OCI-LY7 (cell line): ENCODE measurements at regions not wholly inside any gene's neighbourhood (a gene's known extent, or its start where the extent isn't known, plus 50 kb on each side); places are given as distances from the start of the nearest gene placed in this dataset.

Experiments
- BruUV-seq: library from RNA; stranded (reverse); fragments of 400-500 nt; replicated peaks from 2 replicates; lab custom pipeline; 2021; lab: Mats Ljungman, UMichigan
- CTCF ChIA-PET: fragments of 300-600 bp; sonication (Branson Sonifier 250); formaldehyde crosslinking; loops from one replicate; lab custom pipeline; 2022; ENCODE audit warnings: antibody characterized with exemption; ENCODE audit not compliant: unreplicated experiment; lab: Charles Lee
- POLR2A ChIA-PET: fragments of 300-600 bp; sonication (Branson Sonifier 250); formaldehyde crosslinking; loops from one replicate; lab custom pipeline; 2022; ENCODE audit warnings: antibody characterized with exemption; lab: Charles Lee
- DNase-seq: peaks from one replicate; pipeline ENCODE4 v3.0.0-alpha.2; 2015; ENCODE audit warnings: low spot score
- H2AFZ ChIP-seq: fragments of 200-600 bp; sonication (generic), shearing (Covaris generic); 2 replicates; pipeline ENCODE4 v1.6.1; 2014; ENCODE audit warnings: mild to moderate bottlenecking, antibody characterized with exemption, low read length, moderate library complexity
- H3K27ac ChIP-seq: fragments of 200-600 bp; sonication (generic); 2 replicates; pipeline ENCODE4 v1.5.1; 2014; ENCODE audit warnings: mixed run types, low read depth, mild to moderate bottlenecking, moderate library complexity, low read length, inconsistent platforms; ENCODE audit not compliant: poor library complexity, severe bottlenecking
- H3K36me3 ChIP-seq: fragments of 200-600 bp; sonication (generic); 2 replicates; pipeline ENCODE4 v1.6.1; 2014; ENCODE audit warnings: mild to moderate bottlenecking, antibody characterized with exemption, low read length, moderate library complexity, mixed read lengths; ENCODE audit not compliant: insufficient read depth
- H3K4me1 ChIP-seq: fragments of 200-600 bp; sonication (generic); 2 replicates; pipeline ENCODE4 v1.5.1; 2014; ENCODE audit warnings: mild to moderate bottlenecking, low read length; ENCODE audit not compliant: insufficient read depth, poor library complexity, severe bottlenecking
- H3K4me2 ChIP-seq: fragments of 200-600 bp; sonication (generic); 2 replicates; pipeline ENCODE4 v1.6.1; 2014; ENCODE audit warnings: mild to moderate bottlenecking, low read length
- H3K4me3 ChIP-seq: fragments of 200-600 bp; sonication (generic); 2 replicates; pipeline ENCODE4 v1.5.1; 2014; ENCODE audit warnings: mild to moderate bottlenecking, low read depth, low read length; ENCODE audit not compliant: poor library complexity, severe bottlenecking
- H3K79me2 ChIP-seq: fragments of 200-600 bp; sonication (generic); 2 replicates; pipeline ENCODE4 v1.6.1; 2016; ENCODE audit warnings: low read depth, mild to moderate bottlenecking, low read length, moderate library complexity, mixed read lengths; ENCODE audit not compliant: insufficient read depth
- H3K9me2 ChIP-seq: fragments of 200-600 bp; sonication (generic); 2 replicates; pipeline ENCODE4 v1.6.1; 2016; ENCODE audit warnings: mild to moderate bottlenecking, low read length, mixed read lengths; ENCODE audit not compliant: insufficient read depth
- H3K9me3 ChIP-seq: fragments of 200-600 bp; sonication (generic); 2 replicates; pipeline ENCODE4 v1.6.1; 2014; ENCODE audit warnings: mild to moderate bottlenecking, mixed run types, low read length, mixed read lengths
- H4K20me1 ChIP-seq: fragments of 200-600 bp; sonication (generic); 2 replicates; pipeline ENCODE4 v1.6.1; 2014; ENCODE audit warnings: mild to moderate bottlenecking, antibody characterized with exemption, low read length, moderate library complexity, mixed read lengths; ENCODE audit not compliant: insufficient read depth
- CTCF ChIP-seq: fragments of 200-600 bp; sonication (generic); conservative IDR thresholded peaks from 2 replicates; pipeline ENCODE4 v1.5.1; 2014; ENCODE audit warnings: mild to moderate bottlenecking, antibody characterized with exemption, low read length, moderate library complexity, mixed read lengths
- EZH2phosphoT487 ChIP-seq: fragments of 200-600 bp; sonication (generic); IDR thresholded peaks from 2 replicates; pipeline ENCODE4 v1.6.1; 2018; ENCODE audit warnings: low read depth, borderline replicate concordance, mild to moderate bottlenecking, mixed run types, antibody characterized with exemption, low read length, moderate library complexity, mixed read lengths
- intact Hi-C: fragments of 100-400 bp; cut with micrococcal nuclease; formaldehyde crosslinking; loops from one replicate; pipeline ENCODE4 v1.10.0; 2022; ENCODE audit not compliant: unreplicated experiment

GRCh38 chr3:23754215-23754614, 51.5 kb upstream of the UBE2E1 start:
- Histone ChIP-seq H3K36me3 (no peaks in the 10 kb centered on the region), H3K27ac (no peak overlapping the region), H3K9me2 (no peaks in the 10 kb centered on the region), H3K4me3 (no peak overlapping the region), H3K9me3 (no peaks in the 10 kb centered on the region), H4K20me1 (no peaks in the 10 kb centered on the region), H3K4me1 (peaks cover 37% of the 10 kb centered on the region), H3K79me2 (no peaks in the 10 kb centered on the region), H2AFZ (no peak overlapping the region), H3K4me2 (no peak overlapping the region)
- BruUV-seq = no TSS peak
- ChIA-PET CTCF (no interaction called here), POLR2A (interaction anchor here (0.5 to 1.1 kb wide), 6 partner anchors 9 to 978 kb away, joined by 3 to 4 read pairs (median 3); no protein-coding TSS in a partner anchor)
- no peak for TF ChIP-seq EZH2phosphoT487
- TF ChIP-seq CTCF = no peak
- intact Hi-C loops = no loop called here
- no peak for DNase-seq
